Lower leg skin (tissue), 3 donors: ENCODE measurements at regions not wholly inside any gene's neighbourhood (a gene's known extent, or its start where the extent isn't known, plus 50 kb on each side); places are given as distances from the start of the nearest gene placed in this dataset.

Experiments
- CTCF ChIP-seq, 3 donors: fragments of 450-650 bp; IDR thresholded peaks; one replicate each; pipeline ENCODE4 v1.5.1; 2016; ENCODE audit warnings: antibody characterized with exemption in 3 of 3, mild to moderate bottlenecking in 3 of 3, moderate library complexity in 2 of 3
- POLR2A ChIP-seq, 2 donors: fragments of 450-650 bp; IDR thresholded peaks; one replicate each; pipeline ENCODE4 v1.6.1; 2016 to 2017; ENCODE audit warnings: antibody characterized with exemption in 2 of 2, mild to moderate bottlenecking in 1 of 2, moderate library complexity in 1 of 2

GRCh38 chr13:80884056-80884785 is 543.3 kb upstream of the SPRY2 start:
- no peak for TF ChIP-seq CTCF (IDR thresholded peaks at IDR 0.05)
- TF ChIP-seq POLR2A (IDR thresholded peaks at IDR 0.05), result no peak
